ENCODE measurements at regions not wholly inside any gene's neighbourhood (a gene's known extent, or its start where the extent isn't known, plus 50 kb on each side); places are given as distances from the start of the nearest gene placed in this dataset.

- no peak overlapping the region for H3K4me3 ChIP-seq
- H3K27me3 ChIP-seq, result no peaks in the 10 kb centered on the region
- no peak for DNase-seq
- H3K9me3 ChIP-seq, result no peaks in the 10 kb centered on the region
- TF ChIP-seq CTCF (IDR thresholded peaks at IDR 0.05), result no peak
- H3K4me1 ChIP-seq, result peaks cover 0 to 12% (median 3%) of the 10 kb centered on the region in 4 donors
- no peaks in the 10 kb centered on the region for H3K36me3 ChIP-seq
- H3K27ac ChIP-seq, result no peak overlapping the region
- intact Hi-C loops (cut with DNase I; ENCODE audit: low total_unique reads), result no loop called here
These were observed 138.9 kb downstream of the TENT5A start for GRCh38 chr6:81613606-81614005.

- no peak overlapping the region for H3K4me3 ChIP-seq
- intact Hi-C loops (cut with DNase I; ENCODE audit: low total_unique reads), result no loop called here
- no peak overlapping the region for H3K27ac ChIP-seq
- H3K36me3 ChIP-seq, result no peaks in the 10 kb centered on the region
- H3K4me1 ChIP-seq, result peaks cover 0 to 20% (median 3%) of the 10 kb centered on the region in 4 donors
- H3K27me3 ChIP-seq, result no peaks in the 10 kb centered on the region
- no peak for TF ChIP-seq CTCF (IDR thresholded peaks at IDR 0.05)
- no peak for DNase-seq
- H3K9me3 ChIP-seq, result no peaks in the 10 kb centered on the region
These were observed 140.3 kb downstream of the TENT5A start for GRCh38 chr6:81612136-81612535.

GRCh38 chr6:81609736-81610135, 142.7 kb downstream of the TENT5A start:
- TF ChIP-seq CTCF (IDR thresholded peaks at IDR 0.05), result no peak
- H3K27ac ChIP-seq, result no peak overlapping the region
- H3K36me3 ChIP-seq, result no peaks in the 10 kb centered on the region
- no peak for DNase-seq
- H3K4me1 ChIP-seq, result peaks cover 0 to 26% (median 3%) of the 10 kb centered on the region in 4 donors
- no peaks in the 10 kb centered on the region for H3K9me3 ChIP-seq
- intact Hi-C loops (cut with DNase I; ENCODE audit: low total_unique reads), result no loop called here
- no peaks in the 10 kb centered on the region for H3K27me3 ChIP-seq
- H3K4me3 ChIP-seq, result no peak overlapping the region

GRCh38 chr6:81608776-81609175, 143.7 kb downstream of the TENT5A start:
- TF ChIP-seq CTCF (IDR thresholded peaks at IDR 0.05), result no peak
- Histone ChIP-seq H3K27me3 (no peaks in the 10 kb centered on the region), H3K36me3 (no peaks in the 10 kb centered on the region), H3K4me3 (no peak overlapping the region), H3K9me3 (no peaks in the 10 kb centered on the region), H3K27ac (no peak overlapping the region), H3K4me1 (peaks cover 0 to 17% (median under 1%) of the 10 kb centered on the region in 4 donors)
- intact Hi-C loops (cut with DNase I; ENCODE audit: low total_unique reads), result no loop called here
- no peak for DNase-seq

- H3K9me3 ChIP-seq, result no peaks in the 10 kb centered on the region
- no peak for TF ChIP-seq CTCF (IDR thresholded peaks at IDR 0.05)
- peaks cover 0 to 13% (median 0%) of the 10 kb centered on the region in 4 donors for H3K4me1 ChIP-seq
- H3K27ac ChIP-seq, result no peak overlapping the region
- DNase-seq, result no peak
- H3K27me3 ChIP-seq, result no peaks in the 10 kb centered on the region
- H3K4me3 ChIP-seq, result no peak overlapping the region
- no peaks in the 10 kb centered on the region for H3K36me3 ChIP-seq
- intact Hi-C loops (cut with DNase I; ENCODE audit: low total_unique reads), result no loop called here
These were observed 145.5 kb downstream of the TENT5A start for GRCh38 chr6:81606965-81607381.

GRCh38 chr6:81605526-81605925, 147.0 kb downstream of the TENT5A start:
- Histone ChIP-seq H3K4me3 (no peak overlapping the region), H3K27me3 (no peaks in the 10 kb centered on the region), H3K9me3 (no peaks in the 10 kb centered on the region), H3K27ac (no peak overlapping the region), H3K4me1 (peaks cover 0 to 13% (median 0%) of the 10 kb centered on the region in 4 donors), H3K36me3 (no peaks in the 10 kb centered on the region)
- intact Hi-C loops (cut with DNase I; ENCODE audit: low total_unique reads), result no loop called here
- no peak for DNase-seq
- no peak for TF ChIP-seq CTCF (IDR thresholded peaks at IDR 0.05)
